Neural progenitor cell (in vitro differentiated cells): ENCODE measurements at regions not wholly inside any gene's neighbourhood (a gene's known extent, or its start where the extent isn't known, plus 50 kb on each side); places are given as distances from the start of the nearest gene placed in this dataset.

Experiments
- DNase-seq: peaks from one replicate; pipeline ENCODE4 v3.0.0-alpha.2; 2016; ENCODE audit warnings: low spot score
- H2AFZ ChIP-seq: fragments of 200-600 bp; sonication (generic); replicated peaks from 2 replicates; pipeline ENCODE4 v1.6.1; 2016; ENCODE audit warnings: antibody characterized with exemption
- H3F3A ChIP-seq: fragments of 200-600 bp; sonication (generic); 2 replicates; pipeline ENCODE4 v1.6.1; 2016; ENCODE audit warnings: antibody characterized with exemption, low read depth
- H3K27ac ChIP-seq: fragments of 200-600 bp; sonication (generic); 2 replicates; pipeline ENCODE4 v1.5.1; 2016; ENCODE audit warnings: mild to moderate bottlenecking
- H3K27me3 ChIP-seq: fragments of 200-600 bp; sonication (generic); 2 replicates; pipeline ENCODE4 v1.6.1; 2016; ENCODE audit warnings: mild to moderate bottlenecking, moderate library complexity
- H3K36me3 ChIP-seq: fragments of 200-600 bp; sonication (generic); 2 replicates; pipeline ENCODE4 v1.5.1; 2016
- H3K4me1 ChIP-seq: fragments of 200-600 bp; sonication (generic); 2 replicates; pipeline ENCODE4 v1.6.1; 2016; ENCODE audit warnings: mixed run types
- H3K4me2 ChIP-seq: fragments of 200-600 bp; sonication (generic); 2 replicates; pipeline ENCODE4 v1.6.1; 2016
- H3K4me3 ChIP-seq: fragments of 200-600 bp; sonication (generic); 2 replicates; pipeline ENCODE4 v1.5.1; 2016
- H3K79me2 ChIP-seq: fragments of 200-600 bp; sonication (generic); 2 replicates; pipeline ENCODE4 v1.6.1; 2016; ENCODE audit warnings: low read depth
- H3K9ac ChIP-seq: fragments of 200-600 bp; sonication (generic); 2 replicates; pipeline ENCODE4 v1.6.1; 2016
- H3K9me3 ChIP-seq: fragments of 200-600 bp; sonication (generic); 2 replicates; pipeline ENCODE4 v1.5.1; 2016; ENCODE audit warnings: low read depth
- H4K20me1 ChIP-seq: fragments of 200-600 bp; sonication (generic); 2 replicates; pipeline ENCODE4 v1.6.1; 2016; ENCODE audit warnings: low read depth
- H3K27ac Mint-ChIP-seq: 3 replicates; pipeline ENCODE4 v1.8.0; 2021; ENCODE audit warnings: mixed read lengths
- H3K27me3 Mint-ChIP-seq: 2 replicates; pipeline ENCODE4 v1.8.0; 2022; ENCODE audit warnings: low read depth, mild to moderate bottlenecking, inconsistent platforms, moderate library complexity, mixed read lengths; ENCODE audit not compliant: insufficient read depth
- H3K36me3 Mint-ChIP-seq: 3 replicates; pipeline ENCODE4 v1.8.0; 2021; ENCODE audit warnings: mixed read lengths
- H3K4me1 Mint-ChIP-seq: 3 replicates; pipeline ENCODE4 v1.8.0; 2021; ENCODE audit warnings: mixed read lengths
- H3K4me3 Mint-ChIP-seq: 3 replicates; pipeline ENCODE4 v1.8.0; 2021; ENCODE audit warnings: mild to moderate bottlenecking, moderate library complexity, mixed read lengths
- H3K9me3 Mint-ChIP-seq: 3 replicates; pipeline ENCODE4 v1.8.0; 2020; ENCODE audit warnings: mixed read lengths
- EZH2 ChIP-seq: fragments of 200-600 bp; sonication (generic); IDR thresholded peaks from 2 replicates; pipeline ENCODE4 v1.6.1; 2017; ENCODE audit warnings: antibody characterized with exemption, mild to moderate bottlenecking, moderate library complexity
- EZH2phosphoT487 ChIP-seq: fragments of 200-600 bp; sonication (generic); IDR thresholded peaks from 2 replicates; pipeline ENCODE4 v1.6.1; 2017; ENCODE audit warnings: antibody characterized with exemption
- TF ChIP-seq, protein P1 (sequence below): fragments of 200-600 bp; sonication (generic); IDR thresholded peaks from 2 replicates; pipeline ENCODE4 v1.5.1; 2017; ENCODE audit warnings: antibody characterized with exemption, mild to moderate bottlenecking

DNA sequence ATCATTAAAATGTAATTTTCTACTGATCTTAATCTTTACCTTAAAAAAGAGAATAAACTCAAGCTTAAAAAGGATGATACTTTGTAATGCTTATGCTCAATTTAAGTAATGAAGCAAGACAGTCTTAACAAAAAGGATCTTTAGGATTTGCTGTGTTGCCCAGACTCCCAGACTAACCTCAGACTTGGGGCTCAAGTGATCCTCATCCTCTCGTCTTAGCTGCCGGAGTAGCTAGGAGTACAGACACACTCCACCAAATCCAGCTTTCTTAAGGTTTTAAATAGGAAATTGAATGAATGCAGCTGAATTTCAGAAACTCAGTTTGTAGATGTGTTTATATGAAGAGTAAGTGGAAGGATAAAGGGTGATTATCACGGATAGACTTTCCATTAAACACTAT is 400.5 kb upstream of the DAB2 start:
- H3K4me1 Mint-ChIP-seq: no peaks in the 10 kb centered on the region
- no peak overlapping the region for H3K4me3 Mint-ChIP-seq
- no peak overlapping the region for H3K4me3 ChIP-seq
- H3K9ac ChIP-seq: no peak overlapping the region
- H3K36me3 ChIP-seq: no peaks in the 10 kb centered on the region
- H3K27ac Mint-ChIP-seq: no peak overlapping the region
- DNase-seq: no peak
- H4K20me1 ChIP-seq: no peaks in the 10 kb centered on the region
- no peak overlapping the region for H3K27ac ChIP-seq
- H3F3A ChIP-seq: no peaks in the 10 kb centered on the region
- H3K27me3 ChIP-seq: no peaks in the 10 kb centered on the region
- H3K9me3 Mint-ChIP-seq: no peaks in the 10 kb centered on the region
- no peak overlapping the region for H3K4me2 ChIP-seq
- TF ChIP-seq, protein P1, sequence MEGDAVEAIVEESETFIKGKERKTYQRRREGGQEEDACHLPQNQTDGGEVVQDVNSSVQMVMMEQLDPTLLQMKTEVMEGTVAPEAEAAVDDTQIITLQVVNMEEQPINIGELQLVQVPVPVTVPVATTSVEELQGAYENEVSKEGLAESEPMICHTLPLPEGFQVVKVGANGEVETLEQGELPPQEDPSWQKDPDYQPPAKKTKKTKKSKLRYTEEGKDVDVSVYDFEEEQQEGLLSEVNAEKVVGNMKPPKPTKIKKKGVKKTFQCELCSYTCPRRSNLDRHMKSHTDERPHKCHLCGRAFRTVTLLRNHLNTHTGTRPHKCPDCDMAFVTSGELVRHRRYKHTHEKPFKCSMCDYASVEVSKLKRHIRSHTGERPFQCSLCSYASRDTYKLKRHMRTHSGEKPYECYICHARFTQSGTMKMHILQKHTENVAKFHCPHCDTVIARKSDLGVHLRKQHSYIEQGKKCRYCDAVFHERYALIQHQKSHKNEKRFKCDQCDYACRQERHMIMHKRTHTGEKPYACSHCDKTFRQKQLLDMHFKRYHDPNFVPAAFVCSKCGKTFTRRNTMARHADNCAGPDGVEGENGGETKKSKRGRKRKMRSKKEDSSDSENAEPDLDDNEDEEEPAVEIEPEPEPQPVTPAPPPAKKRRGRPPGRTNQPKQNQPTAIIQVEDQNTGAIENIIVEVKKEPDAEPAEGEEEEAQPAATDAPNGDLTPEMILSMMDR: no peak
- no peak for TF ChIP-seq EZH2phosphoT487
- TF ChIP-seq EZH2: no peak
- no peaks in the 10 kb centered on the region for H3K36me3 Mint-ChIP-seq
- H2AFZ ChIP-seq: no peak overlapping the region
- H3K27me3 Mint-ChIP-seq: no peaks in the 10 kb centered on the region
- H3K4me1 ChIP-seq: no peaks in the 10 kb centered on the region
- H3K79me2 ChIP-seq: no peaks in the 10 kb centered on the region
- no peaks in the 10 kb centered on the region for H3K9me3 ChIP-seq

DNA sequence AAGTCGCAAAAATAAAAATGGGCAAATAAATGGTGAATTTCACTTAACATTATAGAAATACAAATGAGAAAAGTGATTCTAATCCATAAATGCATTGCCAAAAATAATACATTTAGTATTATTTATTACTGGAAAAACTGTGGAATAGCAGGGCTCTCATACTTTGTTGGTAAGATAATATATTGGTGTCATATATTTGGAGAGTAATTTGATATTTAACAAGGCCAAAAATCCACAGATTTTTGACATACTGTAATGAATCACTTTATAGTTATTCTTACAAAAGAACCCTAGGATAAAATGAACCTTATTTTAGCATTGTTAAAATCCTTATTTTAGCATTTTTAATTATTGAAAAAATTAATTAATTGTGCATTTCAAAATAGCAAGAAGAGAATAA is 397.2 kb upstream of the DAB2 start:
- TF ChIP-seq EZH2phosphoT487 (no peak), EZH2 (no peak)
- TF ChIP-seq, protein P1: no peak
- H3K27me3 ChIP-seq: no peaks in the 10 kb centered on the region
- no peaks in the 10 kb centered on the region for H4K20me1 ChIP-seq
- H3K9me3 ChIP-seq: no peaks in the 10 kb centered on the region
- H3F3A ChIP-seq: no peaks in the 10 kb centered on the region
- Mint-ChIP-seq H3K4me1 (peaks cover under 1% of the 10 kb centered on the region), H3K27ac (no peak overlapping the region), H3K9me3 (no peaks in the 10 kb centered on the region), H3K27me3 (no peaks in the 10 kb centered on the region), H3K36me3 (no peaks in the 10 kb centered on the region), H3K4me3 (no peak overlapping the region)
- no peaks in the 10 kb centered on the region for H3K4me1 ChIP-seq
- DNase-seq: no peak
- H2AFZ ChIP-seq: no peak overlapping the region
- no peaks in the 10 kb centered on the region for H3K79me2 ChIP-seq
- H3K27ac ChIP-seq: no peak overlapping the region
- no peaks in the 10 kb centered on the region for H3K36me3 ChIP-seq
- H3K4me2 ChIP-seq: no peak overlapping the region
- no peak overlapping the region for H3K4me3 ChIP-seq
- no peak overlapping the region for H3K9ac ChIP-seq

DNA sequence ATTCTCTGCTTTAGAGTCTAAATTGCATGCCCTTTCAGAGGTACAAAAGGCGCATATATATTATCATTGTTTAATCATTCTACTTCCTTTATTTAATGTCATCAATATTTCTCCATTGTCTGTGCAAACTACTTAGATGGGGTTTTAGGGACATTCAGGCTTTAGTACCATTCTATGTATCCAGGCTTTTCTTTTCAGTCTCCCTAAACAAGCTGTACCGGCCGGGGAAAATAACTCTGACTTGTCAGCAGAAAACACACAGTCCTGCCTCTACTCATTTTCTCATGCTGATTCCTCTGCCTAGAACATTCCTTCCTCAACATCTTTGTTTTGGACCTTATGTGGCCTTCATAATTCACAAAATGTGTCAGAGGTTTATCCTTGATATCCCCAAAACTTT is 392.1 kb upstream of the DAB2 start:
- Histone ChIP-seq H3K27me3 (no peaks in the 10 kb centered on the region), H3F3A (no peaks in the 10 kb centered on the region), H3K4me3 (no peak overlapping the region), H3K9me3 (no peaks in the 10 kb centered on the region), H2AFZ (no peak overlapping the region), H3K4me1 (no peaks in the 10 kb centered on the region), H3K36me3 (no peaks in the 10 kb centered on the region), H3K27ac (no peak overlapping the region), H4K20me1 (no peaks in the 10 kb centered on the region), H3K79me2 (no peaks in the 10 kb centered on the region), H3K9ac (no peak overlapping the region), H3K4me2 (no peak overlapping the region)
- Mint-ChIP-seq H3K27ac (no peak overlapping the region), H3K4me1 (peaks cover 17% of the 10 kb centered on the region), H3K9me3 (no peaks in the 10 kb centered on the region), H3K36me3 (no peaks in the 10 kb centered on the region), H3K4me3 (no peak overlapping the region), H3K27me3 (no peaks in the 10 kb centered on the region)
- no peak for DNase-seq
- TF ChIP-seq EZH2phosphoT487: no peak
- TF ChIP-seq, protein P1: no peak
- TF ChIP-seq EZH2: no peak
